ENCODE measurements at regions not wholly inside any gene's neighbourhood (a gene's known extent, or its start where the extent isn't known, plus 50 kb on each side); places are given as distances from the start of the nearest gene placed in this dataset.

DNA sequence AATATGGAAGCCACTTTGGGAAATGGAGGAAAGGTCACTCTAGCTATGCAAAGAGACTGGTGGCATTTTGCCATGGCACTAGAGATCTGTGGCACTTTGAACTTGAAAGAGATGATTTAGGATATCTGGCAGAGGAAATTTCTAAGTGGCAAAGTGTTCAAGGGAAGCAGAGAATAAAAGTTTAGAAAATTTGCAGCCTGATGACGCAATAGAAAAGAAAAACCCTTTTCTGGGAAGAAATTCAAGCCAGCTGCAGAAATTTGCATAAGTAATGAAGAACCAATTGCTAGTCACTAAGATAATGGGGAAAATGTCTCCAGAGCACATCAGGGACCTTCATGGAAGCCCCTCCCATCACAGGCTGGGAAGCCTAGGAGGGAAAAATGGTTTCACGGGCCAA lies 191.1 kb upstream of the B3GALT2 start:
- TF ChIP-seq, protein P1, sequence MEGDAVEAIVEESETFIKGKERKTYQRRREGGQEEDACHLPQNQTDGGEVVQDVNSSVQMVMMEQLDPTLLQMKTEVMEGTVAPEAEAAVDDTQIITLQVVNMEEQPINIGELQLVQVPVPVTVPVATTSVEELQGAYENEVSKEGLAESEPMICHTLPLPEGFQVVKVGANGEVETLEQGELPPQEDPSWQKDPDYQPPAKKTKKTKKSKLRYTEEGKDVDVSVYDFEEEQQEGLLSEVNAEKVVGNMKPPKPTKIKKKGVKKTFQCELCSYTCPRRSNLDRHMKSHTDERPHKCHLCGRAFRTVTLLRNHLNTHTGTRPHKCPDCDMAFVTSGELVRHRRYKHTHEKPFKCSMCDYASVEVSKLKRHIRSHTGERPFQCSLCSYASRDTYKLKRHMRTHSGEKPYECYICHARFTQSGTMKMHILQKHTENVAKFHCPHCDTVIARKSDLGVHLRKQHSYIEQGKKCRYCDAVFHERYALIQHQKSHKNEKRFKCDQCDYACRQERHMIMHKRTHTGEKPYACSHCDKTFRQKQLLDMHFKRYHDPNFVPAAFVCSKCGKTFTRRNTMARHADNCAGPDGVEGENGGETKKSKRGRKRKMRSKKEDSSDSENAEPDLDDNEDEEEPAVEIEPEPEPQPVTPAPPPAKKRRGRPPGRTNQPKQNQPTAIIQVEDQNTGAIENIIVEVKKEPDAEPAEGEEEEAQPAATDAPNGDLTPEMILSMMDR (IDR thresholded peaks at IDR 0.05): no peak
- TF ChIP-seq RCOR1 (IDR thresholded peaks at IDR 0.05; ENCODE audit: low read depth, low read length) (no peak), HOXA7 (CRISPR knock-in tag; IDR thresholded peaks at IDR 0.05) (no peak), POLR2A (IDR thresholded peaks at IDR 0.05; ENCODE audit: low read length) (no peak), PHF8 (IDR thresholded peaks at IDR 0.05; ENCODE audit: borderline replicate concordance, low read depth) (no peak), BCL3 (IDR thresholded peaks at IDR 0.05) (no peak)

Measured in A549 (cell line).